ENCODE measurements at regions not wholly inside any gene's neighbourhood (a gene's known extent, or its start where the extent isn't known, plus 50 kb on each side); places are given as distances from the start of the nearest gene placed in this dataset.
"Not testable (repeated sequence)": the region's sequence is repeated elsewhere in the genome, so short reads cannot be mapped to it uniquely, and the experiment has no call there.

DNA sequence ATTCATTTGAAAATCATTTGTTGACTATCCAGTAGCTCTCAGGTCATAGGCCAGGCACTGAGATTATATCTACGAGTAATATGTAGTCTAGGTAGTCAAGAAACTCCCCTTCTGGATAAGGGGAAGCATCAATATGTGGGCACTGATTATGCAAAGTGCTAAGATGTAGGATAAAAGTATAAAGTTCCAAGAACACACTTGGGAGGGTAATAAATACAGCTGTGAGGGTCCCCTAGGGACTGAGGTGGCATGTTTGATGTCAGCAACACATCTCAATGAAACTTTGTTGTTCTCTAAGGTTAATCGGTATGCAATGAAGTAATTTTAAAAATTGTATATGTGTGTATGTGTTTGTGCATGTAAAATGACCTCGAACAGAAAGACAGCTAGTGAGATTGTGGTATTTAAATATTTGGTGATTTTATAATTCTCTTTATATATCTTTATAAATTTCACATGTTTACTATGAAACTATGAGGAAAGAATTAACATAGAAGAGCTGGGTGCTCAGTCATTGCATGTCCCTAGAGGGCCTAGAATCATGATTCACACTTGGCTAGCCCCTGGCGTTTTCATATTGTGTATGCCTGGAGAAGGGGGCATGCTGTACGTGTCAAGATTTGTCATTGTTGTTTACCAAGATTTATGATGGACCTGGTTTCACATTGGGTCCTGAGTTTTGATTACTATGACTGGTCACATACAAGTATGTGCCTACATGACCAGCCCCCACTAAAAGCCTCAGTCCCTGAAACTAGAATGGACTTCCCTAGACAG, 140.1 kb upstream of the DUSP10 start:
- DNase-seq (ENCODE audit: low read depth in 2 of 2), result no peak

DNA sequence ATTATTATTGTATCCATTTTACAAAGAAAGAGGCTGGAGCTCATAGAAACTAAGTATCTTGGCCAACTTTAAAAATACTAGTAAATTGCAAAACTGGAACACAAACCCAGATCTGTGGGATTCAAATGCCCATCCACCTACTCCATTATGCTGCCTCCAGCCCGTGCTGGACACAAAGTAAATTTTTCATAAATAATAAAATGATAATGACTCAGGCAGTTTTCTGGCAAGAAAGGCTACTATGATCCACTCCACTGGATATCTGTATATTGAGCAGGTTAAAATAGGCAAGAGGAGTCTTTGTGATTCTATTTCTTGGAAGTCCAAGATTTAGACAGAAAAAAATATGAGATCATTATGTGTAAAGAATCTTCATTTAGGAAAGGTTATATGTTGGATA, 138.3 kb upstream of the DUSP10 start:
- no peak for DNase-seq (ENCODE audit: low read depth in 2 of 2)

DNA sequence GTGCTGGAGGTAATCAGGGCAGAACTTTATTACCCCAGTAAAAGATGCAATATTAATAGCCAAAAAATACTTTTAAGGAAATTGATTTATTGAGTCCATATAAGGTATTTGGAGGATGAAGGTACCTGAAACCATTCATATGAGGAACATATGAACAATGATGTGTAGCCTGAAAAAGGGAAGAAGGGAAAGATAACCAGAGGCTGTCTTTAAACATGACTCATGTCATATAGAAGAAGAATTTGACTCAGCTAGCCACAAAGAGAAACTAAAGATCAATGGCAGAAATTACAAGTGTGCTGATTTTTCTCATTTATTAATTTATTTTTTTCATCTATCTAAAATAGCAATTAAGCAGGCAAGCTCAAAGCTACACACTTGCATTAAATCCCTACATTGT, 136.2 kb upstream of the DUSP10 start:
- DNase-seq (ENCODE audit: low read depth in 2 of 2), result no peak

DNA sequence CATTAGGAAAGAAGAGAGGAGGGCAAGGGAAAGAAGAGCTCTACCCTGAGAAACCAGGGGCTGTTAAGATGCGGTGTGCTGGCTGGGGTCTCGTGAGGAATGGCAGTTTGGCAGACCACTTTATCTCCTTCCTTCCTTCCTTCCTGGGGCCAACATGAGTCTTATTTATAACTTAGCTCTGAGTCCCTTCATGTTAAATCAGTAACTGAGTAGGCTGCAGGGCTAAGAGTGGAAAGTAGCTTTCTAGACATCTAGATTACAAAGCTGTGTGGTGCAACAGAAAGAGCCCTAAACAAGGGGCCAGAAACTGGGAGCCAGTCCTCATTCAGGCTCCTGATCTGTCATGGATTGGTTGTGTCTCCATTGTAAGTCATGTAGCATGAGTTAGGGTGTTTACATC, 135.4 kb upstream of the DUSP10 start:
- DNase-seq (ENCODE audit: low read depth in 2 of 2), result no peak

DNA sequence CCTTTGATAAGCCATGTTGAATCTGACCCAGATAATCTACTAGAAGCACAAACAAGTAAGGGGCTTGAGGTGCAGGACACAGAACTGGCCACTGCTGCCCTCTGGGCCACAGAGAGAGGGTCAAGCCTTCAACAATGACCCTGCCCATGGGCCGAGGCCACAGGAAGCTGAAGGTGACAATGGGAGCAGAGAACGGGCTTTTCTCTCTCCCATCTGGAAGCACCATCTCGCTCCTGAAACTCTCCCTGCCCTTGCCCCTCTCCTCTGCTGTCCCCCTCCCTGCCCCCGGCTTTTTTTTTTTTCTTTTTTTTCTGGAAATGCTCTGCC, 133.1 kb upstream of the DUSP10 start:
- no peak for DNase-seq (ENCODE audit: low read depth in 2 of 2)

DNA sequence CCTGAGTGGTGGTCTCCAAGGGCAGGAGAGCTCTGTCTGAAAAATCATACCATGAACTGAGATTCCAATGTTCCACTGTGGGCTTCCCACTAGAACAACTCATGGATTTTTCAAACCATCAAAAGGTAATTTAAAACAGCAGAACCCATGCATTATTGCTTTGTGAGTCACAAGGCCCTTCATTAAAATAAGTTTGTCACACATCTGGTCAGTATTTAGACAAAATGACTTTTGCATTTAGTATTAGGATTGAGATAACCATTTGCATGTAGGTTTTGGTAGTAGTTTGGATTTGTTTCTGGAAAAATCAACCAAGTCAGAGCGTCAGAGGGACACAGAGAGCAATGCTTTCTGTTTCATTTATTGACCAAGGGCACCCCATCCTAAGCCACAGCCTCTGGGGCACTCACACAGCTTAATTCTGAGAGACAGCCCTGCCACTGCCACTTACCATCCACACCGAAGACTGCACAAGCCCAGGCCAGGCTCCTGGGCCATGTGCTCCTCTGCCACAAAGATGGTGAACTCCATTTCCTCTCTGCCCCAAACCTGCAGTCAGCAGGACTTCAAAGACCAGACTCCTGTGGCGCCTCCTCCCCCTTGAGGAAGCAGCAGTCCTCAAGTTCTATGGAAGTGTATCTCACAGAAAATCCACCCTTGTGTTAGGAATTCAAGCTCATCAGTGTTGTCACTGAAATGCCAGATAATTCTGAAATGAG, 132.6 kb upstream of the DUSP10 start:
- DNase-seq (ENCODE audit: low read depth in 2 of 2), result peak; percentile 67 to 71

DNA sequence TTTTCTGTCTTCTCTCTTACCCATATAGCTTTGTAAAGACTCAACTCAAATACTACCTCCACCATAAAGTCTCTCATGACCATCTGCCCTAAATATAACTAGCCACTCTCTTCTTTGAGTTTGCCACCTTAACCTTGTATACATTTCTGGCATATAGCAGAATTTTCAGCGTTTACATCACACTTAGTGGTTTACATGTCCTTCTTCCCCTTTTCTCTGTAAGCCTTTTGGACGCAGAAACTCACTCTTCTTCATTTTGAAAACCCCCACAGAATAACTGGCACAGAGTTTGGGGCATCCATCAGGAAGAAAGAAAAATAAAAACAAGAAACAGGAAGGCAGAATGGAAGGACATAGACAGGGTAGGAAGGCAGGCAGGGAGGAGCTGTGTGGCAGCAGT, 131.8 kb upstream of the DUSP10 start:
- DNase-seq (ENCODE audit: low read depth in 2 of 2), result no peak

DNA sequence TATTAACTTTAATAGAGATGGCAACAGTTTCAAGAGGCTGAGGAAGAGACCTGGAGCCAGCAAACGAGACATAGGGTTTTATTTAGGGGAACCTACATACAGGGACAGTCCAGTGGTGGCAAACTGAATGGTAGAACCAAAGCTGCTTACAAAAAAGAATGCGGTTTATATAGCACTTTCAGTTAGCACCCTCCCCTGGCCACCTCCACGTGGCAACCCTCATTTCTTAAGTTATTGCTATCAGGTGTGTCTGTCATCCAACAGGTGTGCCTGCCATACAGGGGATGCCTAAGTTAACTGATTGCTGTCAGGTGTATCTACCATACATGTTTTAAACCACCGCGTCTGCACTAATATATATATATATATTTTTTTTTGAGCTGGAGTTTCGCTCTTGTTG, 129.2 kb upstream of the DUSP10 start:
- DNase-seq (ENCODE audit: low read depth in 2 of 2), result no peak

DNA sequence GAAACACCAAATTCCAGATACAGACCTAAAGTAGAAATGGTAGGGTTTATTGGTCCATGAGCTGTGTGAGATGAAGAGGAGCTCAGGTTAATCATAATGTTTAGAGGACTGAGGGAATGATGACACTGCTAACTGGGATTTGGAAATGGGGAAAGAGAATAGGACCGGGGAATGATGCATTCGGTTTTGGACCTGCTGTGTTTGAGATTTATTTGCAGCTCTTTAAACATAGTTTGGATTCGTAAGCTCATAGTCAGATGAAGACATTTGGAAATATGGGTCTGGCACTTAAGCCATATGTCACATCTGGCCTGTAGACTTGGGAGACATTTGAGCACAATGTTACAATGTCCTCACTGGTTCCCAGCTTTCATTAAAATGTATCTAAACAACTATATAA, 127.9 kb upstream of the DUSP10 start:
- peak in 1 of 2 experiments; percentile 54 for DNase-seq (ENCODE audit: low read depth in 2 of 2)

DNA sequence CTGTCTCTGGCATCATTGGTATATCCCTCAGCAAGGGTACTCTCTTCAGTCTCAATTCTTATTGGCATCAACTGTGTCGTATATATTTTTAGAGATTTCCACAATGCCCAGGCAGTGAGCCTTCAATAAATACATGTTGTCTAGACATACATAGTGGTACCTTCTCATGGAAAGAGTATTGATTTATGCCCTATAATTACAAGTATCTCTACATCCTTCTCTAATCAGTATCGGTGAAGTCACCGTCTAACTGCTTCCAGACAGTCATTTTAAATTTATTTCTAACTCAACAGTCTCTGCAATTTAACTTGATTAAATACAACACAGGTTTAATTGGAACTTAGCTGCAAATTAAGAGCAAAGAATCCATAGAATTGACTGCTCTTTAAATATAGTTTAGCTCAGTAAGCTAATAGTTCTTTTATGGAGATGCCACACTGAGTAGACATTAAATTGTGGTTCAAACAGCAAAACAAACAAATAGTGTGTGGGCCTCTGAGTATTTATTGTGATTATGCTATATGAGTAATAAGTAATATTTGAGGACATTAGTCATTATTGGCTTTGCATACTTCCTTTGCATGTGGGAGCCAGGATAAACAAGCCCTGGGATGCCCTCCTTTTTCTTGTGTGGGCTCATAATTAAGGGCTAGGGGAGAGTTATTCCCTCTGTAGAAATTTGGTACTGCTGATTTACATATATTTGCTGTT, 126.9 kb upstream of the DUSP10 start:
- DNase-seq (ENCODE audit: low read depth in 2 of 2), result peak; percentile 76 to 79

DNA sequence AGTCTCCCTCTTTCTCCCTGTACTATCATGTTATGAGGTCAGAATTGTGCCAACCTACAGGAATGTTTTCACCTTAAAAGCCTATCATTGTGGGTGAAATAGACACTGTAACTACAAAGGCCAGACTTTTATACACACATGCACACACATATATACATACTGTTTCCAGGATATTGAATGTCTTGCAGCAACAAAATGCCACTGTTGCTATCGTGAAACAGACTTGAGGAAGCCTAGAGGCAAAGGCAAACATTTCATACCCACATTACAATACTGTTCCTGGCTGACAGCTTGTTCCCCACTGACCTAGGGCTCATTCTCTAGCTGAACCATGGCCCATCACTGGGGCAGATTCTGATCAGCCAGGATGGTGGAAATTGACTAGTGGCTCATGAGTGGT, 125.1 kb upstream of the DUSP10 start:
- no peak for DNase-seq (ENCODE audit: low read depth in 2 of 2)

DNA sequence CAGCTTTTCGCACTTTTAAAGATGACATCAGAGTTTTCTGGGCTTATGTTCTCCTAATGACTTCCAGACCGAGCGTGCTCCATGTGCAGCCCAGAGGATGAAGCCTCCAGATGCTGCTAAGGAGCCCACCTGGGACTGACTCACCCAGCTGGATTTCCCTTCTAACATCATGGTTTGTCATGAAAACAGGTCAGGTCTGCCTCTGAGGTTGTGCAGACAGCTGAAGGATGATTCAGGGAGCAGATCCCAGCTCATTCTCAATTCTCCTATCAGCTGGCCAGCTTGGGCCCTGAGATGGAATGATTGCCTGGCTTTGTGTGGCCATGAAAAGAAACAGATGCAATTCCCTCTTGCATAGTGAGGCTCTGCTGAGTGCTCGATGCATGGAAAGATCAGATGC, 123.9 kb upstream of the DUSP10 start:
- peak; percentile 86 to 90 for DNase-seq (ENCODE audit: low read depth in 2 of 2)

DNA sequence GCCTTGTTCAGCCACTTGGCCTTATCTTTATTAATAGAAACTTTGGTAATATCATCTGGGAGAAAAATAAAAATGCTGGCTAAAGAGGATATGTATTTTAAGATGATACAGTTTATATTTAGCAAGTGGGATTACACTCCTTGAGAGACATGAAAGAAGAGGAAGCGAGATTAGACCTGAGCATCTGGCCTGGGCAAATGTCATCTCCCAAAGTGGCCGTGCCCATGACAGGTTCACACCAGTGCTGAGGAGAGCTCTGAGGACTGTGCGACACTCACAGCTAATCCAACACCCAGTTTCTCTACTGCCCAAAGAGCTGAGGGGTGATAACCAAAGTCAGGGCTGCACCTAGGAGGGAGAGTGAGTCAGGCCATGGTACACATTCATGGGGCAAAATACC, 121.7 kb upstream of the DUSP10 start:
- no peak for DNase-seq (ENCODE audit: low read depth in 2 of 2)

DNA sequence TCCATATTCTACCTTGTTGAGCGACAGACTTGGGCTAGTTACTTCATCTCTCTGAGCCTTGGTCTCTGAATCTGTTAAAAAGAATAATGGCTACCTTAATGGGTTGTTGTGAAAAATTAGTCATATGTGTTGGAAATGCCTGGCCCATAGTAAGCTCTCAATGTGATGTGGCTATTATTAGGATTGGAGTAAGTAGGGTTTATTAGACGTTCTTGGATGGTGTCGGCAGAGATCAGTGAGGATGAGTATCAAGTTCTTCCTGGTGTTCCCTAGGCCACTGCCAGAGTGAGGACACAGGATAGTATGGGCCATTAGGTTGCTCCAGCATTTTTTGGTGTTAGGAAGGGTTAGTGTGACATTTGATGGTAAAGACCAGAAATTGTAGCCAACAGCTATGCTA, 121.1 kb upstream of the DUSP10 start:
- no peak for DNase-seq (ENCODE audit: low read depth in 2 of 2)

DNA sequence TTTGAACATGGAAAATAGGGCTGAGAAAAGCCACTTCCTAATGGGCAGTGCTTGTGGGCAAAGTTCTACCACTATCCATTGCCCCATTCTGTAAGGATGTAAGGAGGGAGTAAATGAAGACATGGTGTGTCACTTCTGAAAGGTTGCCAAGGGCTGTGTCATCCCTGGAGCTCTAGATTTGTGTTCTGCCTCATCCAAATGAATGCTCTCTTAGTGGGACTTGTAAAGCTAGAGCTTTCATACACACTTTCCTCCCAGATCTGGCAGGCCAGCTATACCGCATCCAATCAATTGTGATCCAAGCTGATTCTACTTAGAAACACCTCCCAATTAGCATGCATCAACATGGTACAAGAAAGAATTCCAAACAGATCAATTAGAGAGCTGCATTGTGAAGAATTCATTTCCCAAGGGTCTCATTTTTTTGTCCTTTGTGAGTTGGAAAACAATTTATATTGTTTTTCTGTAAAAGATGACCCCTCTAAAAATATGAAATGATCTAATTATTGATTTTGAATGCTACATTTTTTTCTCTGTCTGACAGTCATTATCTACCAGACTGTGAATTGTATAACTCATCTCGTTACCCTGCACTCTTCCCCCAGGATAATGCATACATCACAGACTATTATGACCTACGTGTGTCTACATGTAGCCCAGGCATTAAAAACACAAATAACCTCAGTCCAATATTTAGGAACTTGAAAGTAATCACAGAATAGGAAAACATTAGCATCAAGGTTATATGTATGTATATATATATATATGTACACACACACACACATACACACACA, 117.1 kb upstream of the DUSP10 start:
- DNase-seq (ENCODE audit: low read depth in 2 of 2), result peak in 1 of 2 experiments; percentile 51

DNA sequence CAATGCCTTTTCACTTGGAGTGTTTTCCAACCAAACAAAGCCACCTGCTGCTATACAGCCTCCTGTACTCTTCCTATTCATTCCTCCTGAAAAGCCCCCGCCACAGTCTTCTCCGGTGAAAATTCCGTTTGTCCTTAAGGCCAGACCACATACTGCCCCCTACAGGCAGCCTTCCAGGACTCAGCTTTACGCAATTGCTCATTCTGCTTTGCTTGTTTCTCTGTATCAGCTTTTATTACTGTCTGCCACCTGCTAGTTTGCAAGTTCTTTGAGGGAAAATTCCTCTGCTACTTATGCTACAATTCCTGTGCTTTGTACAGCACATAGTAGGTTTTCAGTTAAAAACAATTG, 115.2 kb upstream of the DUSP10 start:
- not testable (repeated sequence) for DNase-seq (ENCODE audit: low read depth in 2 of 2)

DNA sequence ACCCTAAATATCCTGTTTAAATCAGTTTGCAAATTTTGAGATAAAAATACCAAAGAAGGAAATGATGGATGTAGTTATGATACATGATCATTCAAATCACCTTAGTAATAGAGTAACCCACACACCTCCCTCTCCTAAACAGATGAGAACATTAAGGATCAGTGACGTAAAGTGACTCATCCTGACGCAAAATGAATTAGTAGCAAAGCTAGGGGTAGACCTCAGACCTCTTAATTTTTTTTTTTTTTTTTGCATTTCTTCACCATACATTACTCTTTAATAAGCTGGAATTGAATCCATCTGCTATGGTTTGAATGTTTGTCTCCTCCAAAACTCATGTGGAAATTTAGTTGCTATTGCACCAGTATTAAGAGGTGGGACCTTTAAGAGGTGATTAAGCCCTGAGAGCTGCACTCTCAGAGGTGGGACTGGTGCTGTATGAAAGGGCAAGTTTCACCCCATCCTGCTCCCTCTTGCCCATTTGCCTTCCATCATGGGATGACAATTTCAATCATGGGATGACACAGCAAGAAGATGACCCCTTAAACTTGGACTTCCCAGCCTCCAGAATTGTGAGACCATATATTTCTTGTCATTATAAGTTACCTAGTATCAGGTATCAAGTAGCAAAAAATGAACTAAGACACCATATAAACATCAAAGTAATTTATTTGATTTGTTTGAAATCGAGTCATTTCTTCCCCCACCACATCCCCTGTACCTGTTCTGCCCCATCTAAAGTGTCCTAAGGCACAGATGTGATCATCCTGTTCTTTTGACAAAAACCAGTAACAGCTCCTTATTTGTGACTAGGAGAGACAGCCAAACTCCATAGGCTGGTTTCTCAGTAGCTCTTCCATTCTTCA, 114.6 kb upstream of the DUSP10 start:
- DNase-seq (ENCODE audit: low read depth in 2 of 2), result peak; percentile 67 to 75

DNA sequence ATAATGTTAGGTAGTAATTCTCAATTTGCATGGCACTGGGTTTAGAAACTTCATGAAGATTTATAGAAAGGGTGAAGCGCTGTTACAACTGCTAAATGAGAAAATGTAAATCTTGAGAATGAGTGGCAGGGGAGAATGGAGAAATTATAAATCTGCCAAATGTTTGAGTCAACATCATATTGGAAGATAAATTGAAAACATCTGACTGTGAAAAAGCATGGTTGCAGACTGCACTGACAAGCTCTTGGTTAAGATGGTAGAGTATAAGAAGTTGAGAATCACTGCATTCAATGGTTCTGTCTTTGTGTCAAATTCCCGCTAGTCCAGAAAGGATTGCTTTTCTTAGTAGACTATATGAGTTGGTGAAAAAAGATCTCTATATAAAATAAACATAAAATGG, 113.3 kb upstream of the DUSP10 start:
- no peak for DNase-seq (ENCODE audit: low read depth in 2 of 2)

DNA sequence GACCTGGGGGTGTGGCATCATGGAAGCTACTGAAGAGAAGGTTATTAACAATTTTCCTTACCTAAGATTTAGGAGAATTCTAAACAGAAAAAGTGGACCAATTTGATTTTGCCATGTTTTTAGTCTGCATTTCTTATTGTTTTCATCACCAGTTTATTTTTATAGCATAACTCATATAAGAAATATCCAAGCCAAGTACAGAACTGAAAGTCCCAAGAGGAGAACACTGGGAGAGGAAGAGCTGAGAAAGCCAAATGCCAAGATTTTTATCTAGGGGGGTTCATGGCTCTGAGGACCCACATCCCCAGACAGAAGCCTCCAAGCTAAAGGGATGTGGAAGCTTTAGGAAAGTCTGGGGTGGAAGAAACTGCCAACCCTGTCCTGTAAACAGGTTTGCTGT, 109.4 kb upstream of the DUSP10 start:
- DNase-seq (ENCODE audit: low read depth in 2 of 2), result no peak

DNA sequence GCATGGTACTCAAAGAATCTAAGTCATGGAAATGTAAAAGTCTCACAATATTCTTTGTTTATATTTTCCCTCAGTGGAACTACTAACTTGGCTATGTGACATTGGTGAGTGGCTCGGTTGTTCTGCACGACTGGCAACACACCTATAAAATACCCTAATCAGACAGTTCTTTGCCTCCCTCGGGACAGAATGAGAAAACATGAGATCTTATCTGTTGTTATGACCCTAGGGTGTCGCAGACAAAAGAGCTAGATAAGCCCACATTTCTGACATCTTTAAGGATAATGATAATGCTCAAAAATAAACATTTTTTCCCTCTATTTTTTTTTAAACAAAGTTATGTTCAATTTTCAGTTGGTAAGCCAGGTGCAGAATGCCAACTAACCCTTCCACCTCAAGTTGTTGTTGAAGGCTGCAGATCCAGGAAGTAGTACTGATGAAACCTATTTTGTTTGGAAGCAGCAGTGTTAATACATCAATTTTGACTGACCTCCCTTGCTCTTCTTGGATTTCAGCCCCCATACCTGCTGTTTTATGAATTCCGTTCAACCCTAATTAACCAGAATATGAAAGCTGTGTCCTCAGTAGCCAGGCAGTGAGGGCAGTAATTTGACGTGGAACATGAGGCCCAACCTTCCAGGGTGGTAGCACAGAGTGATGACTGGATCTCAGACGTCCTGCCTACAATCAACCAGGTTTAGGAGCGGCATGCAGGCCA, 108.7 kb upstream of the DUSP10 start:
- no peak for DNase-seq (ENCODE audit: low read depth in 2 of 2)

DNA sequence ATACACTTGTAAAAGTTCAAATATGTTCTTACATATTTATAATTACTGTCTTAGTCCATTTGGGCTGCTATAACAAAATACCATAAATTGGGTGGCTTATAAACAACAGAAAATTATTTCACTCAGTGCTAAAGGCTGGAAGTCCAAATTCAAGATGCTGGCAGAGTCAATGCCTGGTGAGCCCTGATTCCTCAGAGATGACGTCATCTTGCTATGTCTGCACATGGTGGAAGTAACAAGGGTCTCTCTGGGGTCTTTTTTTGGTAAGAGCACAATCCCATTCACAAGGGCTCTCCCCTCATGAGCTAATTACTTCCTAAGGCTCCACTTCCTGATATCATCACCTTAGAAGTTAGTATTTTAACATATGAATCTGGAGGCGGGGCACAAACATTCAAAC, 108.0 kb upstream of the DUSP10 start:
- DNase-seq (ENCODE audit: low read depth in 2 of 2), result no peak

Measured in fibroblast of skin of left quadriceps (primary cell).